ENCODE measurements at regions not wholly inside any gene's neighbourhood (a gene's known extent, or its start where the extent isn't known, plus 50 kb on each side); places are given as distances from the start of the nearest gene placed in this dataset.

GRCh38 chr6:66962082-66962481, 1255.1 kb upstream of the EYS start:
- TF ChIP-seq, protein P1, sequence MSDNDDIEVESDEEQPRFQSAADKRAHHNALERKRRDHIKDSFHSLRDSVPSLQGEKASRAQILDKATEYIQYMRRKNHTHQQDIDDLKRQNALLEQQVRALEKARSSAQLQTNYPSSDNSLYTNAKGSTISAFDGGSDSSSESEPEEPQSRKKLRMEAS (IDR thresholded peaks at IDR 0.05): no peak
- TF ChIP-seq POLR2A (IDR thresholded peaks at IDR 0.05; ENCODE audit: low read length): no peak
- no peak for TF ChIP-seq CHD4 (IDR thresholded peaks at IDR 0.05; ENCODE audit: borderline replicate concordance)

Measured in A549 (cell line).